ENCODE measurements at regions not wholly inside any gene's neighbourhood (a gene's known extent, or its start where the extent isn't known, plus 50 kb on each side); places are given as distances from the start of the nearest gene placed in this dataset.

- Histone ChIP-seq H3K4me1 (ENCODE audit: insufficient read depth) (no peaks in the 10 kb centered on the region), H4K20me1 (ENCODE audit: insufficient read depth) (no peaks in the 10 kb centered on the region), H3K36me3 (ENCODE audit: low read depth) (no peaks in the 10 kb centered on the region), H3F3A (ENCODE audit: insufficient read depth) (no peaks in the 10 kb centered on the region), H3K4me2 (ENCODE audit: unreplicated experiment) (no peak overlapping the region), H2AFZ (no peak overlapping the region), H3K9me3 (ENCODE audit: low read depth) (no peaks in the 10 kb centered on the region), H3K79me2 (ENCODE audit: insufficient read depth) (no peaks in the 10 kb centered on the region), H3K9me2 (ENCODE audit: insufficient read depth) (no peaks in the 10 kb centered on the region), H3K9ac (no peak overlapping the region), H3K27ac (no peak overlapping the region), H3K4me3 (no peak overlapping the region), H3K27me3 (replicated peaks; ENCODE audit: insufficient read depth) (no peaks in the 10 kb centered on the region)
- DNase-seq: no peak
- in situ Hi-C loops (cut with MboI): no loop called here
- 27 to 37% methylated on average over 3 of the region's 3 CpGs for WGBS, 2 experiments (ENCODE audit: low coverage in 1 of 2, low lambda C conversion rate in 2 of 2, missing lambda C conversion rate in 2 of 2)
- TF ChIP-seq EZH2 (IDR thresholded peaks at IDR 0.05; ENCODE audit: insufficient read depth, poor library complexity, severe bottlenecking) (no peak), EZH2phosphoT487 (IDR thresholded peaks at IDR 0.05; ENCODE audit: insufficient read depth, low read depth) (no peak)
Measured at GRCh38 chr9:106534800-106535199, 328.2 kb upstream of the ZNF462 start.

DNA sequence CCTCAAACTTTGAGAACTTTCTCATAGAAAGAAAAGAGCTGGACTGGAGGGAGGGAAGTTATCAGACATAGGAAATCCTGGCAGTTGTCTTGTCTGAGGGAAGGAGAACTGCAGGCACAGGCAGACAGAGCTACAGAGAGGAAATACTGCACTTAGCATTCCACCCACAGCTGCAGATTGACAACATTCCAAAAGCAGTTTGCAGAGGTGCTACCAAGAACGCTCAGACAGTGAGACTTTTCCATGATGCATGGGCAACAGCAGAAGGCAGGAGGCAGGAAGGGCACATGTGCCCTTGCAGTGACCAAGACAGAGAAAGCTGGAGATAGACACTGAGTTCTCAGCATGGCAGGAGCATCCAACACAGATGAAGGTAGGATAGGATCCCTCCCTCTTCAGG lies 327.5 kb upstream of the ZNF462 start:
- DNase-seq: no peak
- 0 to 8% methylated on average over 1 of the region's 1 CpG for whole genome bisulfite sequencing, 2 experiments (ENCODE audit: low coverage in 1 of 2, low lambda C conversion rate in 2 of 2, missing lambda C conversion rate in 2 of 2)

GRCh38 chr9:106557996-106558667 lies 304.8 kb upstream of the ZNF462 start:
- no peak overlapping the region for H3K4me2 ChIP-seq (ENCODE audit: unreplicated experiment)
- DNase-seq: no peak
- in situ Hi-C loops (cut with MboI): no loop called here
- no peak overlapping the region for H3K9ac ChIP-seq
- no peak overlapping the region for H2AFZ ChIP-seq
- no peak for TF ChIP-seq EZH2phosphoT487 (IDR thresholded peaks at IDR 0.05; ENCODE audit: insufficient read depth, low read depth)
- no peaks in the 10 kb centered on the region for H3K4me1 ChIP-seq (ENCODE audit: insufficient read depth)
- H3K9me2 ChIP-seq (ENCODE audit: insufficient read depth): no peaks in the 10 kb centered on the region
- H3K4me3 ChIP-seq: no peak overlapping the region
- H3K9me3 ChIP-seq (ENCODE audit: low read depth): no peaks in the 10 kb centered on the region
- H3K36me3 ChIP-seq (ENCODE audit: low read depth): no peaks in the 10 kb centered on the region
- no peaks in the 10 kb centered on the region for H3K27me3 ChIP-seq (replicated peaks; ENCODE audit: insufficient read depth)
- no peaks in the 10 kb centered on the region for H4K20me1 ChIP-seq (ENCODE audit: insufficient read depth)
- 29 to 35% methylated on average over 11 of the region's 11 CpGs for whole genome bisulfite sequencing, 2 experiments (ENCODE audit: low coverage in 1 of 2, low lambda C conversion rate in 2 of 2, missing lambda C conversion rate in 2 of 2)
- H3K27ac ChIP-seq: no peak overlapping the region
- no peaks in the 10 kb centered on the region for H3K79me2 ChIP-seq (ENCODE audit: insufficient read depth)
- no peaks in the 10 kb centered on the region for H3F3A ChIP-seq (ENCODE audit: insufficient read depth)

More for the DNA sequence above, 327.5 kb upstream of the ZNF462 start:
- H4K20me1 ChIP-seq (ENCODE audit: insufficient read depth): no peaks in the 10 kb centered on the region
- H3K9me2 ChIP-seq (ENCODE audit: insufficient read depth): no peaks in the 10 kb centered on the region
- H3K4me1 ChIP-seq (ENCODE audit: insufficient read depth): no peaks in the 10 kb centered on the region
- H3F3A ChIP-seq (ENCODE audit: insufficient read depth): no peaks in the 10 kb centered on the region
- no peak overlapping the region for H3K27ac ChIP-seq
- no peaks in the 10 kb centered on the region for H3K9me3 ChIP-seq (ENCODE audit: low read depth)
- in situ Hi-C loops (cut with MboI): no loop called here
- H3K79me2 ChIP-seq (ENCODE audit: insufficient read depth): no peaks in the 10 kb centered on the region
- no peak overlapping the region for H3K4me2 ChIP-seq (ENCODE audit: unreplicated experiment)
- no peak overlapping the region for H3K9ac ChIP-seq
- TF ChIP-seq EZH2phosphoT487 (IDR thresholded peaks at IDR 0.05; ENCODE audit: insufficient read depth, low read depth) (no peak), EZH2 (IDR thresholded peaks at IDR 0.05; ENCODE audit: insufficient read depth, poor library complexity, severe bottlenecking) (no peak)
- no peaks in the 10 kb centered on the region for H3K27me3 ChIP-seq (replicated peaks; ENCODE audit: insufficient read depth)
- H3K4me3 ChIP-seq: no peak overlapping the region
- H3K36me3 ChIP-seq (ENCODE audit: low read depth): no peaks in the 10 kb centered on the region
- no peak overlapping the region for H2AFZ ChIP-seq

- H3K79me2 ChIP-seq (ENCODE audit: insufficient read depth): no peaks in the 10 kb centered on the region
- H3K4me1 ChIP-seq (ENCODE audit: insufficient read depth): no peaks in the 10 kb centered on the region
- DNase-seq: no peak
- no peak overlapping the region for H3K27ac ChIP-seq
- H3K27me3 ChIP-seq (replicated peaks; ENCODE audit: insufficient read depth): no peaks in the 10 kb centered on the region
- H3K9me2 ChIP-seq (ENCODE audit: insufficient read depth): no peaks in the 10 kb centered on the region
- H3K9ac ChIP-seq: no peak overlapping the region
- no peaks in the 10 kb centered on the region for H3F3A ChIP-seq (ENCODE audit: insufficient read depth)
- H3K9me3 ChIP-seq (ENCODE audit: low read depth): no peaks in the 10 kb centered on the region
- no peak overlapping the region for H2AFZ ChIP-seq
- H3K36me3 ChIP-seq (ENCODE audit: low read depth): no peaks in the 10 kb centered on the region
- in situ Hi-C loops (cut with MboI): no loop called here
- H4K20me1 ChIP-seq (ENCODE audit: insufficient read depth): no peaks in the 10 kb centered on the region
- H3K4me2 ChIP-seq (ENCODE audit: unreplicated experiment): no peak overlapping the region
- WGBS, 2 experiments (ENCODE audit: low coverage in 1 of 2, low lambda C conversion rate in 2 of 2, missing lambda C conversion rate in 2 of 2): 50 to 71% methylated on average over 1 of the region's 1 CpG
- no peak overlapping the region for H3K4me3 ChIP-seq
- TF ChIP-seq EZH2 (IDR thresholded peaks at IDR 0.05; ENCODE audit: insufficient read depth, poor library complexity, severe bottlenecking): no peak
- TF ChIP-seq EZH2phosphoT487 (IDR thresholded peaks at IDR 0.05; ENCODE audit: insufficient read depth, low read depth): no peak
Measured at GRCh38 chr9:106560540-106560939, 302.4 kb upstream of the ZNF462 start.

DNA sequence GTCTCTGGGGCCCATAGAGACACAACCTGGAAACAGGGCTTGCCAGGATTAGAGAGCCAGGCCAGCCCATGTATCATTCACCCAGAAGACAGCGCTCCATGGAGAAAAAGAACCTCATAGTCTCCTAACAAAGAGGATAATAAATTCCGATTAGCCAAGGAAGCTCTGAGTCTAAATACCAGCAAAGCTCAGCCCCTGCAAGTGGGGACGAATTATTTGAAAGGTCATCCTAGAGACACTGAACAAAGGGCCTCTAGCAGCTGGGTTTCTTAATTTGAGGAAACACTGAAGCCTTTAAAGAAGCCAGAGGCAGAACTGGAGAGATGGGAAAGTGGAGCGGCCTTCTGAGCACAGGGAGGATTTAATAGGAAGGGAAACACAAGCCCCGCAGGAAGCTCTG lies 287.1 kb upstream of the ZNF462 start:
- no peaks in the 10 kb centered on the region for H3K9me3 ChIP-seq (ENCODE audit: low read depth)
- H3K27me3 ChIP-seq (replicated peaks; ENCODE audit: insufficient read depth): no peaks in the 10 kb centered on the region
- no peak overlapping the region for H3K4me2 ChIP-seq (ENCODE audit: unreplicated experiment)
- H4K20me1 ChIP-seq (ENCODE audit: insufficient read depth): no peaks in the 10 kb centered on the region
- no peak overlapping the region for H3K4me3 ChIP-seq
- in situ Hi-C loops (cut with MboI): no loop called here
- no peak overlapping the region for H2AFZ ChIP-seq
- H3K9me2 ChIP-seq (ENCODE audit: insufficient read depth): no peaks in the 10 kb centered on the region
- TF ChIP-seq EZH2phosphoT487 (IDR thresholded peaks at IDR 0.05; ENCODE audit: insufficient read depth, low read depth) (no peak), EZH2 (IDR thresholded peaks at IDR 0.05; ENCODE audit: insufficient read depth, poor library complexity, severe bottlenecking) (no peak)
- H3K9ac ChIP-seq: no peak overlapping the region
- H3K4me1 ChIP-seq (ENCODE audit: insufficient read depth): no peaks in the 10 kb centered on the region
- H3K79me2 ChIP-seq (ENCODE audit: insufficient read depth): no peaks in the 10 kb centered on the region
- no peak overlapping the region for H3K27ac ChIP-seq
- WGBS, 2 experiments (ENCODE audit: low coverage in 1 of 2, low lambda C conversion rate in 2 of 2, missing lambda C conversion rate in 2 of 2): 19 to 25% methylated on average over 5 of the region's 5 CpGs
- H3F3A ChIP-seq (ENCODE audit: insufficient read depth): no peaks in the 10 kb centered on the region
- no peak for DNase-seq
- no peaks in the 10 kb centered on the region for H3K36me3 ChIP-seq (ENCODE audit: low read depth)
